ENCODE measurements at regions not wholly inside any gene's neighbourhood (a gene's known extent, or its start where the extent isn't known, plus 50 kb on each side); places are given as distances from the start of the nearest gene placed in this dataset.

DNA sequence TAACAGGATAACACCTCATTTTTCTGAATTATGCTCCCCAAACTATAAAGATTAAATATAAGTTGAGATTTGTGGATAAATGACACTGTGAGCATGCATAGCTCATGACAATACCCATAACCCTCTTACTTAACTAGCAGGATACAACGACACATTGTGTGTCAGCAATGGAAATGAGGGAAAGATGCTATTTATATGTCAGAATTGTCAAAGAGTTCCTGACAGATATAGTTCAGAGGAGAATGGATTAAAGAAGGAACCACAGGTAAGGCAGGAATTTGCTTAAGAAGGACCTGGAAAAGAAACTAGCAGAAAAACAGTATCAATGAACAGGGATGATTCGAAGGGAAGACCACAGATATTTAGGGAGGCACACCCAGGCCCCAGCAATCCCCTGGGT lies 591.0 kb downstream of the DHX35 start:
- TF ChIP-seq, protein P1, sequence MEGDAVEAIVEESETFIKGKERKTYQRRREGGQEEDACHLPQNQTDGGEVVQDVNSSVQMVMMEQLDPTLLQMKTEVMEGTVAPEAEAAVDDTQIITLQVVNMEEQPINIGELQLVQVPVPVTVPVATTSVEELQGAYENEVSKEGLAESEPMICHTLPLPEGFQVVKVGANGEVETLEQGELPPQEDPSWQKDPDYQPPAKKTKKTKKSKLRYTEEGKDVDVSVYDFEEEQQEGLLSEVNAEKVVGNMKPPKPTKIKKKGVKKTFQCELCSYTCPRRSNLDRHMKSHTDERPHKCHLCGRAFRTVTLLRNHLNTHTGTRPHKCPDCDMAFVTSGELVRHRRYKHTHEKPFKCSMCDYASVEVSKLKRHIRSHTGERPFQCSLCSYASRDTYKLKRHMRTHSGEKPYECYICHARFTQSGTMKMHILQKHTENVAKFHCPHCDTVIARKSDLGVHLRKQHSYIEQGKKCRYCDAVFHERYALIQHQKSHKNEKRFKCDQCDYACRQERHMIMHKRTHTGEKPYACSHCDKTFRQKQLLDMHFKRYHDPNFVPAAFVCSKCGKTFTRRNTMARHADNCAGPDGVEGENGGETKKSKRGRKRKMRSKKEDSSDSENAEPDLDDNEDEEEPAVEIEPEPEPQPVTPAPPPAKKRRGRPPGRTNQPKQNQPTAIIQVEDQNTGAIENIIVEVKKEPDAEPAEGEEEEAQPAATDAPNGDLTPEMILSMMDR (IDR thresholded peaks at IDR 0.05; ENCODE audit: low read depth, low read length, poor library complexity, severe bottlenecking), result no peak
- TF ChIP-seq EZH2phosphoT487 (IDR thresholded peaks at IDR 0.05; ENCODE audit: borderline replicate concordance, low read length), result no peak

Data from DOHH2 (cell line).